ENCODE measurements at regions not wholly inside any gene's neighbourhood (a gene's known extent, or its start where the extent isn't known, plus 50 kb on each side); places are given as distances from the start of the nearest gene placed in this dataset.

GRCh38 chr1:112317140-112317539 lies 78.9 kb upstream of the CTTNBP2NL start:
- DNase-seq = no peak
- H3K4me1 ChIP-seq = peaks cover 0 to 23% (median 2%) of the 10 kb centered on the region in 4 donors
- TF ChIP-seq, protein P1, sequence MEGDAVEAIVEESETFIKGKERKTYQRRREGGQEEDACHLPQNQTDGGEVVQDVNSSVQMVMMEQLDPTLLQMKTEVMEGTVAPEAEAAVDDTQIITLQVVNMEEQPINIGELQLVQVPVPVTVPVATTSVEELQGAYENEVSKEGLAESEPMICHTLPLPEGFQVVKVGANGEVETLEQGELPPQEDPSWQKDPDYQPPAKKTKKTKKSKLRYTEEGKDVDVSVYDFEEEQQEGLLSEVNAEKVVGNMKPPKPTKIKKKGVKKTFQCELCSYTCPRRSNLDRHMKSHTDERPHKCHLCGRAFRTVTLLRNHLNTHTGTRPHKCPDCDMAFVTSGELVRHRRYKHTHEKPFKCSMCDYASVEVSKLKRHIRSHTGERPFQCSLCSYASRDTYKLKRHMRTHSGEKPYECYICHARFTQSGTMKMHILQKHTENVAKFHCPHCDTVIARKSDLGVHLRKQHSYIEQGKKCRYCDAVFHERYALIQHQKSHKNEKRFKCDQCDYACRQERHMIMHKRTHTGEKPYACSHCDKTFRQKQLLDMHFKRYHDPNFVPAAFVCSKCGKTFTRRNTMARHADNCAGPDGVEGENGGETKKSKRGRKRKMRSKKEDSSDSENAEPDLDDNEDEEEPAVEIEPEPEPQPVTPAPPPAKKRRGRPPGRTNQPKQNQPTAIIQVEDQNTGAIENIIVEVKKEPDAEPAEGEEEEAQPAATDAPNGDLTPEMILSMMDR (IDR thresholded peaks at IDR 0.05) = no peak
- intact Hi-C loops (cut with DNase I; ENCODE audit: low total_unique reads) = no loop called here
- no peaks in the 10 kb centered on the region for H3K9me3 ChIP-seq
- H3K27ac ChIP-seq = peak overlapping the region in 1 of 2 donors; percentile 56
- no peaks in the 10 kb centered on the region for H3K36me3 ChIP-seq
- no peaks in the 10 kb centered on the region for H3K27me3 ChIP-seq
- no peak overlapping the region for H3K4me3 ChIP-seq

DNA sequence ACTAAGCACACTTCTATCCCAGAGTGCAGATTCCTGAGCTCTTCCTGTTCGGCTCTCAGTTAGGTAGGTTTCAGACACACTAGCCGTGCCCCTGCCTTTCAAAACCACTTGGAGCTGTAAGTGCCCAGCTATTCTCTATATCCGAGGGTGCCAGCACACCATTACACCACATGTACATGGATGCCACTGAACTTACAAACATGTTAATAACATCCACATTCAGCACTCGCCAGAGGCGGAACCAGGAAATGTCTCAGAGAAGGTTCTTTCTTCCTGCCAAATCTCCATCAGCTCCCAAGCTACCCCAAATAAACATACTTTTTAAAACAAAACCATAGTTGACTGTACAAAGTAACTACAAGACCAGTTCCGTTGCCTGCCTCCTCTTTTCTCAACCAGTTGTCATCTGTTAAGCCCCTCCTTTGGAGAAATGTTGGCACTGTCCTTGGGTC lies 78.4 kb upstream of the CTTNBP2NL start:
- H3K4me3 ChIP-seq = no peak overlapping the region
- intact Hi-C loops (cut with DNase I; ENCODE audit: low total_unique reads) = no loop called here
- H3K27ac ChIP-seq = peak overlapping the region; percentile 37 to 56
- TF ChIP-seq, protein P1 (IDR thresholded peaks at IDR 0.05) = no peak
- peaks cover 0 to 23% (median 2%) of the 10 kb centered on the region in 4 donors for H3K4me1 ChIP-seq
- peak in 1 of 2 donors; percentile 24 for DNase-seq
- H3K27me3 ChIP-seq = no peaks in the 10 kb centered on the region
- no peaks in the 10 kb centered on the region for H3K36me3 ChIP-seq
- no peaks in the 10 kb centered on the region for H3K9me3 ChIP-seq

DNA sequence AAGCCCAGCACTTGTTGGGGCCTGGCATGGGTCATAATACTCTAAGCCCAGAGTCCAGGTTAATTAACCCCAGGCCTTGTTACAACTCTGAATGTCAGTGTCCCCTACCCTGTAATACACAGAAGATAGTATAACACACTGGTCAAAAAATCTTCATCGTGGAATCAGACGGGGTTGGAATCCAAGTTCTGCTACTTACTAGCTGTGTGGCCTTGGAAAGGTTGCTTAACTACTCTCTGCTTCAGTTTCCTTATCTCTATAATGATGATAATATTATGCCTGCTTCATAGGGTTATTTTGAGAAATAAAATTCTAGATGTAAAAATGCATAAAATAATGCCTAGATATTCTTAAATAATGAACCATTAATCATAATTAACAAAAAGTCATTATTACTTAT lies 77.8 kb upstream of the CTTNBP2NL start:
- intact Hi-C loops (cut with DNase I; ENCODE audit: low total_unique reads) = no loop called here
- H3K4me3 ChIP-seq = no peak overlapping the region
- TF ChIP-seq, protein P1 (IDR thresholded peaks at IDR 0.05) = no peak
- H3K27ac ChIP-seq = peak overlapping the region; percentile 37 to 56
- H3K9me3 ChIP-seq = no peaks in the 10 kb centered on the region
- no peaks in the 10 kb centered on the region for H3K36me3 ChIP-seq
- H3K27me3 ChIP-seq = no peaks in the 10 kb centered on the region
- H3K4me1 ChIP-seq = peaks cover 0 to 23% (median 2%) of the 10 kb centered on the region in 4 donors
- no peak for DNase-seq

DNA sequence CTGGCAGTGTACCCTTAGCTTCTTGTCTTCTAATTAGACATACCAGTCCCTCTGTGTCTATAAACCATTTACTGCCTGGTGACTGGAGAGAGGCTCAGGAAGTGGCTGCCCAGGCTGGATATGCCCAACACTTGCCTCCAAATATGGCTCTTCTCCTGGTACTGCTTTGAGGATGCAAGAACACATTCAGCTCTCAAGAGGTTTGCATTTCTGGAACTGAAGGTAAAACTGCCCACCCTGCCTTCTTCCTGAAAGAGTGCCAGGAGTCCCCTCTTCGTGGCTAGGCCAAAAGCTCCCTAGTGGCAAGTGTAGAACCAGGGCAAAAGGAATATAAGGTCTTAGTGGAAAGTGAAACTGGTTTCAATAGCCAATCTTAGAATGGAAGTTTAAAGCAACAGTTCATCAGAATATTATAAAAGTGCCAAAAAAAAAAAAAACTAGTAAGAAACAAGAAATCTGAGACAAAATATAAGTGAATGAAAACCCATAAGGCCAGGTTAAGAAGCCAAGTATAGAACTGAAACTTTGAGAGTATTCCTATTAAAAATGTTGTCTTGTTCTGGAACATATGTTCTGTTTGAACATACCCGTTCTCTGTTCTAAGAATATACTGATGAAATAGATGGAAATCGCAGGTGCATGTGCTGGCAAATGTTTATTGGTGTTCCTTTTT lies 77.2 kb upstream of the CTTNBP2NL start:
- H3K27ac ChIP-seq = peak overlapping the region in 1 of 2 donors; percentile 56
- H3K27me3 ChIP-seq = no peaks in the 10 kb centered on the region
- peaks cover 0 to 23% (median 2%) of the 10 kb centered on the region in 4 donors for H3K4me1 ChIP-seq
- H3K9me3 ChIP-seq = no peaks in the 10 kb centered on the region
- H3K4me3 ChIP-seq = no peak overlapping the region
- no peaks in the 10 kb centered on the region for H3K36me3 ChIP-seq
- intact Hi-C loops (cut with DNase I; ENCODE audit: low total_unique reads) = no loop called here
- TF ChIP-seq, protein P1 (IDR thresholded peaks at IDR 0.05) = no peak
- DNase-seq = no peak

DNA sequence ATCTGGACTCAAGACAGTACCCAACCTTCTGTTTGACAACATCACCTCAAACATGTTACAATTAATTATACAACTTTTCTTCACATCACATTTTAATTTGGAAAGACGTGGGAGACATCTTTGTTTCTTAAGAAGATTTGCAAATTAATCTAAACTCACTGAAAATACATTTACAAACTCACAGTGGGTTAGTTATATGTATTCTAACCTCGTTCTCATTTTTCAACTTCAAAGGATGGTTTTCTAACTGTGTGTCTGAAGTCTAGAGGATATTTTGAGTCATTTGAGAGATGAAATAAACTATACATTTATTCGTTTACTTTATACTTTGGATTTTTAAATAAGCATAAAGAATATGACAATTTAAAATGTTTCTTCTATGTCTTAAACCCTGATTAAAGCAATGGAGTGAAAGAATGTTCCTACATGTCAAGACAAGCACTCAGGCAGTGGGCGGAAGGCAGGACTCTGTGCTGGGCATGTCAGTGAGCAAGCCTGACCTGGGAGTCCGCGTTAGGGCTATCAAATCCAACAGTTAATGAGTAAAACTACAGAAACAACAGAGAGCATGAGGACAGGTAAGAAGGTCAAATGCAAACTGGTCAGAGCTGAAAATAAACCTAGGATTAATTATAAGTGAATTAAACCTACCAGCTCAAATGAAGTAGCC lies 76.5 kb upstream of the CTTNBP2NL start:
- Histone ChIP-seq H3K27me3 (no peaks in the 10 kb centered on the region), H3K4me3 (no peak overlapping the region), H3K36me3 (no peaks in the 10 kb centered on the region), H3K27ac (no peak overlapping the region), H3K4me1 (peaks cover 0 to 23% (median 2%) of the 10 kb centered on the region in 4 donors), H3K9me3 (no peaks in the 10 kb centered on the region)
- TF ChIP-seq, protein P1 (IDR thresholded peaks at IDR 0.05) = no peak
- intact Hi-C loops (cut with DNase I; ENCODE audit: low total_unique reads) = no loop called here
- no peak for DNase-seq
